Astrocyte of the spinal cord (primary cell): ENCODE measurements at regions not wholly inside any gene's neighbourhood (a gene's known extent, or its start where the extent isn't known, plus 50 kb on each side); places are given as distances from the start of the nearest gene placed in this dataset.

Experiments used
- DNase-seq: peaks from one replicate; pipeline ENCODE4 v3.0.0; 2011; ENCODE audit warnings: low read depth, low spot score
- H3K4me3 ChIP-seq: 2 replicates; pipeline ENCODE4 v1.5.1; 2011; ENCODE audit warnings: low read depth, mild to moderate bottlenecking, low read length, moderate library complexity
- CTCF ChIP-seq: IDR thresholded peaks from 2 replicates; pipeline ENCODE4 v1.5.1; 2012; ENCODE audit warnings: low read depth, mild to moderate bottlenecking, low read length, inconsistent platforms
- in situ Hi-C: cut with HindIII; loops from 2 replicates; pipeline ENCODE4 v1.10.0; 2017; ENCODE audit warnings: low sequenced_read_pairs

- DNase-seq, result no peak
- no peak overlapping the region for H3K4me3 ChIP-seq
- in situ Hi-C loops, result no loop called here
- TF ChIP-seq CTCF, result no peak
These were observed 52.5 kb upstream of the FST start for GRCh38 chr5:53427965-53428364.

- in situ Hi-C loops, result no loop called here
- H3K4me3 ChIP-seq, result no peak overlapping the region
- TF ChIP-seq CTCF, result no peak
- peak; percentile 46 for DNase-seq
These were observed 50.7 kb upstream of the FST start for GRCh38 chr5:53429706-53430105.

- peak; percentile 73 for TF ChIP-seq CTCF
- in situ Hi-C loops, result no loop called here
- DNase-seq, result peak; percentile 71
- no peak overlapping the region for H3K4me3 ChIP-seq
These were observed 49.7 kb upstream of the FST start for GRCh38 chr5:53430618-53431252.
